ENCODE measurements at regions not wholly inside any gene's neighbourhood (a gene's known extent, or its start where the extent isn't known, plus 50 kb on each side); places are given as distances from the start of the nearest gene placed in this dataset.

GRCh38 chr2:126322342-126322741, 333.6 kb upstream of the GYPC start:
- TF ChIP-seq, protein P1, sequence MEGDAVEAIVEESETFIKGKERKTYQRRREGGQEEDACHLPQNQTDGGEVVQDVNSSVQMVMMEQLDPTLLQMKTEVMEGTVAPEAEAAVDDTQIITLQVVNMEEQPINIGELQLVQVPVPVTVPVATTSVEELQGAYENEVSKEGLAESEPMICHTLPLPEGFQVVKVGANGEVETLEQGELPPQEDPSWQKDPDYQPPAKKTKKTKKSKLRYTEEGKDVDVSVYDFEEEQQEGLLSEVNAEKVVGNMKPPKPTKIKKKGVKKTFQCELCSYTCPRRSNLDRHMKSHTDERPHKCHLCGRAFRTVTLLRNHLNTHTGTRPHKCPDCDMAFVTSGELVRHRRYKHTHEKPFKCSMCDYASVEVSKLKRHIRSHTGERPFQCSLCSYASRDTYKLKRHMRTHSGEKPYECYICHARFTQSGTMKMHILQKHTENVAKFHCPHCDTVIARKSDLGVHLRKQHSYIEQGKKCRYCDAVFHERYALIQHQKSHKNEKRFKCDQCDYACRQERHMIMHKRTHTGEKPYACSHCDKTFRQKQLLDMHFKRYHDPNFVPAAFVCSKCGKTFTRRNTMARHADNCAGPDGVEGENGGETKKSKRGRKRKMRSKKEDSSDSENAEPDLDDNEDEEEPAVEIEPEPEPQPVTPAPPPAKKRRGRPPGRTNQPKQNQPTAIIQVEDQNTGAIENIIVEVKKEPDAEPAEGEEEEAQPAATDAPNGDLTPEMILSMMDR (IDR thresholded peaks at IDR 0.05; ENCODE audit: low read depth, low read length): no peak
- no peak for TF ChIP-seq POLR2A (IDR thresholded peaks at IDR 0.05; ENCODE audit: extremely low read depth, insufficient read length)

Data from NB4 (cell line).